Stimulated activated CD4-positive, alpha-beta T cell treated with anti-CD3 and anti-CD28 coated beads, Interleukin-12 subunit alpha, Interleukin-12 subunit beta, amount 100 ng/mL, for 24 hours (primary cell): ENCODE measurements at regions not wholly inside any gene's neighbourhood (a gene's known extent, or its start where the extent isn't known, plus 50 kb on each side); places are given as distances from the start of the nearest gene placed in this dataset.
"Not testable (repeated sequence)": the region's sequence is repeated elsewhere in the genome, so short reads cannot be mapped to it uniquely, and the experiment has no call there.

Experiments used
- DNase-seq, 2 experiments: peaks; one replicate each; pipeline ENCODE4 v3.0.0-alpha.2; 2020; ENCODE audit warnings: low read depth in 2 of 2

GRCh38 chr11:71638801-71639519 is 56.3 kb upstream of the KRTAP5-11 start:
- DNase-seq = peak; percentile 25 to 56

GRCh38 chr11:71639520-71639849 is 56.8 kb upstream of the KRTAP5-11 start:
- not testable (repeated sequence) for DNase-seq

- DNase-seq = not testable (repeated sequence)
Observed at GRCh38 chr11:71639916-71640315, 57.2 kb upstream of the KRTAP5-11 start.

DNA sequence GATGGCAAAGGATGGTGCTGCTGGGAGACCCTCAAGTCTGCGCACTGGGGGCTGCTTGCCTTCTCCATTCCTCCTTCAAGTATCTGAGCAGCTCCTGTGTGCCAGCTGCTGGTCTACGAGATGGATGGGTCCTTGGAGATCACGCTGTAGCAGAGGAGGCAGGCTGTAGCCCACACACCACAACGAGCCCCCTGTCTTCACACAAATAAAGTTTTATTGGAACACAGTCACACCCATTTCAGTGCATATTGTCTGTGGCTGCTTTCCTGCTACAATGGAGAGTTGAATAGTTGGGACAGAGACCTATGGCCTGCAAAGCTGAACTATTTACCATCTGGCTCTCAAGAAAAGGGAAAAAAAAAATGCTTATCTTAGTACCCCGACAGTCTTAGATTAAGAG is 64.4 kb upstream of the KRTAP5-11 start:
- DNase-seq = not testable (repeated sequence)

- DNase-seq = not testable (repeated sequence)
Observed at GRCh38 chr11:71652998-71653397, 70.3 kb upstream of the KRTAP5-11 start.

- DNase-seq = not testable (repeated sequence)
Observed at GRCh38 chr11:71654423-71654822, 71.7 kb upstream of the KRTAP5-11 start.

DNA sequence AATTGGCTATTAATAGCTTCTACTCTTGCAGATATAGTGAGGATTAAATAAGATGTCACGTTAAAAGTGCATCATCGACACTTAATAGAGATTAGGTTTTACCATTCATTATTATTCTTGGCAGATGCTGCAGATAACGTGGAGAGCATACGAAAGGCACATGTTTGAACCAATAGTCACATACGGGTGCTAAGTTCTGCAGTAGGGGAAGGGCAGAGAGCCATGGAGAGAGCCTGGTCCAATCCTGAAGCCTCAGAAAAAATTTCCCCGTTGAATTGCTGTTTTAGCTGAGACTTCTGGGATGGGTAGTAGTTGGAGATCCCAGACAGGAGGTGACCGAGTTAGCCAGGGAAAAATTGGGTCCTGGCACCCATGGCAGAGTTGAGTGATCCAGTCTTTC is 72.4 kb upstream of the KRTAP5-11 start:
- not testable (repeated sequence) for DNase-seq

DNA sequence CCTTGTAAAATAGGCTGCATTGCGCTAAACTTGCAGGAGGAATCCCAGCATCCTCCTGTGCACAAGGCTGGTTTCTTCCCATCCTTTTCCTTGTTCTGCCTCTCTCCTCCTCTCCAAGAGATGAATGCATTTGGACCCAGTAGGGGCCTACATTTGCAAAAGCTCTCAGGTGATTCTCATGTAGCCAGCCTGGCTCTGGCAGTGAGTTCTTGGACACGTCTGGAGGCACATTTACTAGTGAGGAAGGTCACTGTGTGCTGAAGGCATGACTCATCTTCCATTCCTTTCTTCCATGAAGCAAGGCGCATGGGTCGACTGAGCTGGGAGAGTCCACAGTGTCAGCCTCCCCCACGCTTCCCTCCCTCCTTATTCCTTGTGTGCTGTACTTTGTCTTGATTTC is 73.8 kb upstream of the KRTAP5-11 start:
- DNase-seq = not testable (repeated sequence)

DNA sequence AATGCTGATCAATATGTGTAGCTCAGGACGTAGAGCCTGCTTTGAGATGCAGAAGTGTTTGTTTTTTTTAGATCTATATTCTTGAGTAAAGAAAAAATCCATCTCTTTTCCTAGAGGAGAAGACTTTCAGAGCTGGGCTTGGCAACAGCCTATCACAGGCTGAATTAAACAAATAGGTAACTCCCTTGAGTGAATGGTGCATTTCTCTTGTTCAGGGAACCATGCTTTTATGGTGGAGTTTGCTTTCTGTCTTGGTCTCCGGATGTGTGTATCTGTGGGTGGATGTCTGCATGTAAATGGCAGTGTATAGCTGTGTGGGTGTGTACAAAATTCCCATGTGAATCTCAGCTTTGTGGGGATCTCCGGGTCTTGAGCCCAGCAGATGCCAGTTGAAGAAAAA is 82.3 kb upstream of the KRTAP5-11 start:
- DNase-seq = not testable (repeated sequence)

GRCh38 chr11:71698110-71698509 is 115.4 kb upstream of the KRTAP5-11 start:
- DNase-seq = not testable (repeated sequence)

DNA sequence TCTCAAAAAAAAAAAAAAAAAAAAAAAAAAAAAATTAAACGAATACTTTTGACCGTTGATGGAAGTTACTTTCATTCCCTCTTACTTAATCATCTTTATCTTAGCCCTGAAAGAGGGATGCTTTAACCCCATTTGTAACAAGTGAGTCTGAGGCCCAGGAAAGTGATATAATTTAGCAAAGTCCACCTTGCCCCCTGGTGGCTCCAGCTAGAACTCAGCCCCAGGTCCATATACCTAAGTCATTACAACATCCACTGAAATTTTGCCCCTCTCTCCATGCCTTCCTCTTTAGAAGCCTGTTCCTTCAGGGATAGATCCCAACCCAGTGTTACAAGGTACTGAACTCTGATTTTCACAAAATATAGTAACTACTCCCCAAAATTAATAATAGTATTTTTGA is 116.3 kb upstream of the KRTAP5-11 start:
- not testable (repeated sequence) for DNase-seq

DNA sequence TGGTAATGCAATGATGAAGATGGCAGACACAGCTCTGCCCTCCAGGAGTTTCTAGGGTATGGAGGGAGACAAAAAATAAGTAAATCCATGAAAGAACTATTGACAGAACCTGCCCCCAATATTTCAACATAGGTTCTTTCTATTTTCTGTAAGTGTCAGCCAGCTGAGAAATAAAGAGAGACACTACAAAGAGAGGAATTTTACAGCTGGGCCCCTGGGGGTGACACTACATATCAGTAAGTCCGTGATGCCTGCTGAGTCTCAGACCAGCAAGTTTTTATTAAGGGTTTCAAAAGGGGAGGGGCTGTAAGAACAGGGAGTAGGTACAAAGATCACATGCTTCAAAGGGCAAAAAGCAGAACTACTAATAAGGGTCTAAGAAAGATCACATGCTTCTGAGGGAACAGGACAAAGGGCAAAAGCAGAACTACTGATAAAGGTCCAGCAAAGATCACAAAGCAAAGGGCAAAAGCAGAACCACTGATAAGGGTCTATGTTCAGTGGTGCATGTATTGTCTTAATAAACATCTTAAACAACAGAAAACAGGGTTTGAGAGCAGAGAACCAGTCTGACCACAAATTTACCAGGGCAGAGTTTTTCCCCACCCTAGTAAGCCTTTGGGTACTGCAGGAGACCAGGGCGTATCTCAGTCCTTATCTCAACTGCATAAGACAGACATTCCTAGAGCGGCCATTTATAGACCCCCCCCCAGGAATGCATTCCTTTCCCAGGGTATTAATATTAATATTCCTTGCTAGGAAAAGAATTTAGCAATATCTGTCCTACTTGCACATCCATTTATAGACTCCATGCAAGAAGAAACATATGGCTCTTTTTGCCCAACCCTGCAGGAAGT is 119.0 kb upstream of the KRTAP5-11 start:
- not testable (repeated sequence) for DNase-seq

GRCh38 chr11:71705086-71705737 is 122.5 kb upstream of the KRTAP5-11 start:
- not testable (repeated sequence) for DNase-seq

DNA sequence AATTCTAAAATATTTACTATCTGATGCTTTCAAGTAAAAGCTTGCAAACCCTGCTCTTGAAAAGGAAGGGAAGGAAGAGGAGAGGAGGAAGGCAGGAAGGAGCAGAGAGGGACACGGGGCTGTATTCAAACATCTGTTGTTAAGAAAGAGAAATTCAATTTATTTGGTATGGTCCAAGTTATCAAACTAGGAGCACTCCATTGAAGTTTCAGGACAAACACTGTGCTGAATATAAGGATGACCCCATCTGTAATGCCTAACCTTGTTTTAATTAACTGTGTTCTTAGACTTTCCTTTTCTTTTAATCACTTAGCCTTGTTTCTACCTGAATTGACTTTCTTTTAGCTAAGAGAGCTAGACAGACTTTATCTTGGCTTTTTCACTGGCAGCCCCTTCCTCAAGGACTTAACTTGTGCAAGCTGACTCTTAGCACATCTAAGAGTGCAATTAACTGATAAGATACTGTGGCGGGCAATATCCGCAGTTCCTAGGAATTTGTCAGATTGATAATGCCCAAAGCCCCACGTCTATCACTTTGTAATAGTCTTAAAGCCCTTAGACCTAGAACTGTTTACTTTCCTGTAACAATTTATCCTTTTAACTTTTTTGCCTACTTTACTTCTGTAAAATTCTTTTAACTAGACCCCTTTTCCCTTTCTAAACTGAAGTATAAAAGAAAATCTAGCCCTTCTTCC is 123.2 kb upstream of the KRTAP5-11 start:
- not testable (repeated sequence) for DNase-seq

- not testable (repeated sequence) for DNase-seq
Observed at GRCh38 chr11:71707083-71707482, 124.4 kb upstream of the KRTAP5-11 start.

DNA sequence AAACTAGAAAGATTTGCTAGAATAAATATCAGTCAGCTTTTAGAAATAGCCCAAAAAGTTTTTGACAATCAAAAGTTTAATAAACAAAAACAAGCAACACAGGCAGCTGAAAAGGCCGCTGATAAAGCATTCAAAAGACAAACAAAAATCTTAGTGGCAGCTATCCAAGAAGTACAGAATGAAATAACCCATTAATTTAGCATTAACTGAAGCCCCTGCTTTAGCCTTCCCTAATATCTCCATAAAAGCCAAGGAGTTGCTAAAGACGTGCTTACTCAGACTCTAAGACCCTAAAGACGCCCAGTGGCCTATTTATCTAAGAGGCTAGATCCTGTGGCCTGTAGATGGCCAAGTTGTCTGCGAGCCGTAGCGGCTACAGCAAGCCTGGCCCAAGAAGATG is 123.5 kb upstream of the DEFB108B start:
- DNase-seq = not testable (repeated sequence)

GRCh38 chr11:71710171-71710671 is 122.8 kb upstream of the DEFB108B start:
- DNase-seq = not testable (repeated sequence)

- DNase-seq = not testable (repeated sequence)
Observed at GRCh38 chr11:71710701-71711385, 122.2 kb upstream of the DEFB108B start.

DNA sequence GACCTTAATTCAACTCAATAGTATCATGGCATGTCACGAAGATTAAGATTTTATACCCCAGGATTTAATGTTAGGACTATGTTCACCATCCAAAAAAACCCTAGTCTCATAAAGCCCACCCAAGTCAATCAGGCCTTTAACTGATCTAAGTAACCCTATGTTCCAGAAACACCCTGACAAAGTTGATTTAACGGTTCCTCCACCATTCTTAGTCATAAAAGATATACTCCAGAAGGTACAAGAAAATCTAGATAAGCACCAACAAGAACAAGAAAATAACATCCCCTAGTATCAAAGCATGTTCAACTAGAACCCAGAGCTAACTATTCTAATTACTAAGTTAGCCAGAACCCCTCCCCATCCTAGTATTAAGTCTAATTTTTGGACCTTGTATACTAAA is 120.7 kb upstream of the DEFB108B start:
- DNase-seq = not testable (repeated sequence)

- DNase-seq = not testable (repeated sequence)
Observed at GRCh38 chr11:71712846-71713245, 120.2 kb upstream of the DEFB108B start.

GRCh38 chr11:71714510-71714909 is 118.5 kb upstream of the DEFB108B start:
- DNase-seq = not testable (repeated sequence)
